ENCODE measurements at regions not wholly inside any gene's neighbourhood (a gene's known extent, or its start where the extent isn't known, plus 50 kb on each side); places are given as distances from the start of the nearest gene placed in this dataset.

GRCh38 chr17:77343031-77343800 lies 202.4 kb downstream of the SEC14L1 start:
- no peaks in the 10 kb centered on the region for H3K27me3 ChIP-seq (ENCODE audit: control insufficient read depth in 4 of 4, insufficient read depth in 4 of 4, low read length in 3 of 4)
- TF ChIP-seq GABPA (IDR thresholded peaks at IDR 0.05 in 1 of 2, conservative IDR thresholded peaks at IDR 0.05 in 1 of 2) (no peak), REST (IDR thresholded peaks at IDR 0.05) (no peak), RXRA (IDR thresholded peaks at IDR 0.05) (no peak), TAF1 (conservative IDR thresholded peaks at IDR 0.05) (no peak), ATF3 (IDR thresholded peaks at IDR 0.05) (no peak), MAX (IDR thresholded peaks at IDR 0.05) (no peak), YY1 (IDR thresholded peaks at IDR 0.05) (no peak), CTCF (IDR thresholded peaks at IDR 0.05; ENCODE audit: low read depth, low read length, missing input control) (no peak), JUND (IDR thresholded peaks at IDR 0.05) (no peak), HNF4G (IDR thresholded peaks at IDR 0.05) (no peak), EGR1 (IDR thresholded peaks at IDR 0.05; ENCODE audit: low read depth in 2 of 2) (no peak)
- H3K4me1 ChIP-seq (ENCODE audit: control insufficient read depth in 4 of 4, insufficient read depth in 4 of 4, low read length in 3 of 4) = peaks cover 0 to 6% (median 0%) of the 10 kb centered on the region in 4 donors
- 95% methylated on average over 7 of the region's 7 CpGs for WGBS
- no peak overlapping the region for H3K27ac ChIP-seq (ENCODE audit: low read depth in 1 of 2, low read length in 2 of 2)
- H3K4me3 ChIP-seq (ENCODE audit: low read depth in 1 of 3, low read length in 3 of 3) = no peak overlapping the region
- H3K9me3 ChIP-seq (ENCODE audit: control insufficient read depth in 4 of 4, low read length in 3 of 4) = no peaks in the 10 kb centered on the region
- no peaks in the 10 kb centered on the region for H3K36me3 ChIP-seq (ENCODE audit: control insufficient read depth in 4 of 4, insufficient read depth in 3 of 4, low read depth in 1 of 4, low read length in 3 of 4)
- DNase-seq (ENCODE audit: low spot score) = no peak
- H3K9ac ChIP-seq (ENCODE audit: low read depth in 1 of 2, low read length in 2 of 2) = no peak overlapping the region

GRCh38 chr17:77344038-77344437 lies 203.3 kb downstream of the SEC14L1 start:
- Histone ChIP-seq H3K27ac (ENCODE audit: low read depth in 1 of 2, low read length in 2 of 2) (no peak overlapping the region), H3K9me3 (ENCODE audit: control insufficient read depth in 4 of 4, low read length in 3 of 4) (no peaks in the 10 kb centered on the region), H3K9ac (ENCODE audit: low read depth in 1 of 2, low read length in 2 of 2) (no peak overlapping the region), H3K4me3 (ENCODE audit: low read depth in 1 of 3, low read length in 3 of 3) (no peak overlapping the region), H3K36me3 (ENCODE audit: control insufficient read depth in 4 of 4, insufficient read depth in 3 of 4, low read depth in 1 of 4, low read length in 3 of 4) (no peaks in the 10 kb centered on the region), H3K27me3 (ENCODE audit: control insufficient read depth in 4 of 4, insufficient read depth in 4 of 4, low read length in 3 of 4) (no peaks in the 10 kb centered on the region), H3K4me1 (ENCODE audit: control insufficient read depth in 4 of 4, insufficient read depth in 4 of 4, low read length in 3 of 4) (peaks cover 0 to 6% (median 0%) of the 10 kb centered on the region in 4 donors)
- no peak for DNase-seq (ENCODE audit: low spot score)
- 98% methylated on average over 5 of the region's 5 CpGs for WGBS
- TF ChIP-seq ATF3 (IDR thresholded peaks at IDR 0.05) (no peak), RAD21 (IDR thresholded peaks at IDR 0.05) (no peak), HNF4G (IDR thresholded peaks at IDR 0.05) (no peak), NR2F2 (IDR thresholded peaks at IDR 0.05) (no peak), ZBTB33 (IDR thresholded peaks at IDR 0.05) (no peak), CTCF (IDR thresholded peaks at IDR 0.05; ENCODE audit: low read depth, low read length, missing input control) (no peak)

All from liver (tissue), 8 donors.